ENCODE measurements at regions not wholly inside any gene's neighbourhood (a gene's known extent, or its start where the extent isn't known, plus 50 kb on each side); places are given as distances from the start of the nearest gene placed in this dataset.

DNA sequence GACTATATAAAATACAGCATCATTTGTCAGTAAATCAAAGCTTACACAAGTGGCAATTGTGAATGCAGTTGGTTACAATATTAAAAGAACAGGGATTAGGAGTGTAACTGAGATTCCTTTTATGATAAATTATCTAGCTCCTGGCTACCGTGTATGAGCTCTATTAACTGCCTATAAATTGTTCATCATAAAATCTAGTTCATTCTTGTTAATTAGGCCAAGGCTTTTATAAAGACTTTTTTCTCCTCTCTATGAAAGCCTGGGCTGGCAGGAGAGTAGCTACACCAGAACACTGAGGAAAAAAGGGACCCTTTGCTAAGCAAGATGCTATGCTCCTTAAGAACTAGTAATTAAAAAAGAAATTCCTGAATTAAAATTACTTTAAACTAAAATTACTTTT is 132.4 kb upstream of the MEF2C start (continued):
- no peak for TF ChIP-seq ATF2 (IDR thresholded peaks at IDR 0.05; ENCODE audit: low read length)
